HG03439 (cell line): ENCODE measurements at regions not wholly inside any gene's neighbourhood (a gene's known extent, or its start where the extent isn't known, plus 50 kb on each side); places are given as distances from the start of the nearest gene placed in this dataset.
A peak's percentile ranks its signal among the peaks of the same experiment; 100 is the strongest.
"Not testable (repeated sequence)": the region's sequence is repeated elsewhere in the genome, so short reads cannot be mapped to it uniquely, and the experiment has no call there.

Experiments used
- ATAC-seq: cut with Tn5 transposase; IDR thresholded peaks from one replicate; pipeline ENCODE4 v1.9.1; 2021; ENCODE audit warnings: mild to moderate bottlenecking, moderate library complexity; ENCODE audit not compliant: unreplicated experiment

DNA sequence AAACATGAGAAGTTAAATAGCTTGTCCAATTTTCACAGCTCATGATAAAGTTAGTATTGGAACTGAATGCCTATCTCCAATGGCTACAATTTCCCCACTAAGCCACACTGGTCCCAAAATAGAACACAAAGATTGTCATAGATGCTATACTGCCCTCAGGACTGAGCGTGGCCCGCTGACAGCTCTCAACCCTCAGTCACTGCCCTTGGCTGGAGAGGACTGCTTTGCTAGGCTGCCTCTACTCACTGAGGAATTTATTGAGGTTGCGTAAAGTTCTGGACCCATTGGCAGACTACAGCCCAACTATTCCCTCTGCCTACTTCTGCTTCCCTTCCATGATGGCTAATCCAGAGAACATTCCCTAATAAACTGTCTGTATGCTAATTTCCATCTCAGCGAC, 165.5 kb upstream of the BET1 start:
- no peak for ATAC-seq

- peak; percentile 78 for ATAC-seq
Observed at GRCh38 chr7:94170836-94171235, 166.7 kb upstream of the BET1 start.

DNA sequence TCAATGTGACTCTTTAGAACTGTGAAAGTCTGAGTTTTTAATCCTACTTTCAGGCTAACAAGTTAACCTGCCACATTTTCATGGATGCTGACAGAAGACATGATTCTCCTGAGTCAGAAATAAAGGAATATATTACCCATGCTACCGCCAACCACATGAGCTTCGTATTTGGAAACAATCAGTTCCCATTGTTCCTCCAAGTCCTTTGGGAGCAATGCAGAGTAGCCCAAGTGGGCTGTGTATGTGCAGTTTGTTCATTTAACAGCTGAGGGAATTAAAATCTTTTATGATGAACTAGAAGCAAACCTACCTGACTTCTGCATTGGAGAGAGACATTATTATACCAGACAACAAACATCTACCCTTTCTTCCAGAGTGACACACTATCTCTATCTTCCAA, 169.3 kb upstream of the BET1 start:
- no peak for ATAC-seq

GRCh38 chr7:94174375-94174774, 170.2 kb upstream of the BET1 start:
- no peak for ATAC-seq

DNA sequence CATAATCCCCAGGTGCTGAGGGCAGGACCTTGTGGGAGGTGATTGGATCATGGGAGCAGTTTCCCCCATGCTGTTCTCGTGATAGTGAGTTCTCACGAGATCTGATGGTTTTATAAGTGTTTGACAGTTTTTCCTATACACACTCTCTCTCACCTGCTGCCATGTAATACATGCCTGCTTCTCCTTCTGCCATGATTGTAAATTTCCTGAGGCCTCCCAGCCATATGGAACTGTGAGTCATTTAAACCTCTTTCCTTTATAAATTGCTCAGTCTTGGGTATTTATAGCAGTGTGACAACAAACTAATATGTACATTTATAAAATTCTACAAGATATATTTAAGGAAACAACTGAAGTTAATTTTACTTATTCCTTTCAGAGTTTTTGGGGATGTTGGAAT, 170.8 kb upstream of the BET1 start:
- no peak for ATAC-seq

- no peak for ATAC-seq
Observed at GRCh38 chr7:94176694-94177200, 172.6 kb upstream of the BET1 start.

DNA sequence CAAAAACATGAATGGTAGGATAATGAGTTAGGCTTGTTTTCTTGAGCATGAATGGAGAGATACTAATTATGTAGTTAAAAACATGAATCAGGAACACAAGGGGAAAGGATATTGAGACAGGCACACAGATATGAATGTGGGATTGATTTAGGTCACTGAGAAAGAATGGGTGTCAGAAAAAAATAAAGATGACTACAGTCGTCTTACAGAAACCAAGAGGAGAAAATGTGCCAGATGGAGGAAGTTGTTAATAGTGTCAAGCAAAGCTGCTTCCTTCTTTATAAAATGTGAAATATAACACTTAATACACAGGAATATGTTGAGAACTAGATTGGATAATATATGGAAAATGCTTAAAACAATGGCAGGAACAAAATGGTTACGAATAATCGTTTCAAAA, 173.3 kb upstream of the BET1 start:
- ATAC-seq, result no peak

- peak; percentile 91 for ATAC-seq
Observed at GRCh38 chr7:94178230-94178629, 174.1 kb upstream of the BET1 start.

DNA sequence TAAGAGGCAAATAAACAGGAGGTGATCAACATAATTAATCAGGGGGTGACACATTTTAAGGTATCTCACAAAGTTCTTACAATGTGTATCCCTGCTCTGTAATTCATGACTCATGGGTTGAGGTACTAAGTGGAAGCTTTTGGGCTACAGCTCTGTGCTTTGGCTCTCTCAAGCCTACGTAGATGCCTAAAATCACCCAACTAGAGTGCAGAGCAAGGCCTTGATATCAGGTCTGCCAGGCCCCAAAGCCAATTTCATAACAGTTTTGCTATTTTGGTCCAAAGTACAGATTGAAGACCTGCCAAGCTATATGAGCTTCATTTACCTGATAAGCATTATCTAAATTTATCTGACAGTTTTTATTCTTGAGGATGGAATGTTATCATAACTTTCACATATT, 175.3 kb upstream of the BET1 start:
- no peak for ATAC-seq

DNA sequence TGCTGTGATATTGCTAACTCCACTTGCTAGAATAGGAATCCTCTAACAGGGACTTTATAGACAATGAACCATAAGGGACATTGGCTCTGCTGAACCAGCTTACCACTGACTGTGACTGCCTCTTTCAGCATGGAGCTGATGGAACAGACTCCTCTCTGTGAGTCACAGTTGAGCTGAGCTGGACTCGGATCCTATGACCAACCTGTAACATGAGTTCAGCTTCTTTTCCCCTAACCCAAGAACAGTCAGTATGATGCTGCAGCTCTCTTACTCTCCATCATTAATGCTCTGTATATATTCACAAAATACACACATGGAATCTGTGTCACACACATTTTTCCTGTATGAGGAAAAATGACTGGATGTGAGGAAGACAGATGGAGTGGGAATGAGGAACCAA, 177.9 kb upstream of the BET1 start:
- no peak for ATAC-seq

DNA sequence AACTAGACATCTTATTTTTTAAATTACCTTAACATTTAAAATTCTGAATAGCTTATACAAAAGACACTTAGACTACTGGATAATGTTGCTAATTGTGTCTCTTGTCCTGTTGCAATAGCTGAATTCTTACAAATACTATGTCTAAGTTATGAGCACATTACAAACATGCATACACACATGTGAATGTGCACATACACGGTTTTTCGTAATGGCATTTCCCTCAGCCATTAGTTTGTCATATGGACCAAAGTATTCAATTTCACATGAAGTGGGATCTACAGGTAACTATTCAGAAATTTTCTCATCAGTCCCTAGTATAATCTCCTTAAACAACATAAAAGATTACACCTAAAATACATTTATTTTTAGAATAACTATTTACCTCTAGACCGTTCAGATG, 178.6 kb upstream of the BET1 start:
- ATAC-seq, result no peak

- ATAC-seq, result no peak
Observed at GRCh38 chr7:94183289-94183749, 179.2 kb upstream of the BET1 start.

GRCh38 chr7:94183891-94184290, 179.7 kb upstream of the BET1 start:
- no peak for ATAC-seq

GRCh38 chr7:94188350-94188749, 184.2 kb upstream of the BET1 start:
- no peak for ATAC-seq

DNA sequence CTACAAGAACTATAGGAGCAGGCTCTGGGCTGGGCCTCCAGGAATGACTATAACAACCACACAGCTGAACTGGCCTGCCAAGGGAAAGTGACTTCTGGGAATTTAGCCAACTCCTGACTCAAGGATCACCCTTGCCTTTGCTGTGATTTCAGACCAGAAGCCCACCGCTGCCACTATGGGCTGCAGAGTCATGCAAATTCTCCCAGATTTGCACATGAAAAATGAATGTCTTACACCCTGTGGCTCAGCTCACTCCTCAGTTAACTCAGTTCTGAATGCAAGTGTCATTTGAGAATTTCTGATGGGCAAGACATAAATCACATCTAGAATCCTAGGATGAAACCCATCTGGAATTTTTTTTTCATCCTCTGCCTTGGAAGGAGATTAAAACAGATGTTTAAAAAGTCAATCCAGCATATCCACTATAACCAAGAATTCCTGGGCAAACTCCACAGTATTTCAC, 186.5 kb upstream of the BET1 start:
- no peak for ATAC-seq

DNA sequence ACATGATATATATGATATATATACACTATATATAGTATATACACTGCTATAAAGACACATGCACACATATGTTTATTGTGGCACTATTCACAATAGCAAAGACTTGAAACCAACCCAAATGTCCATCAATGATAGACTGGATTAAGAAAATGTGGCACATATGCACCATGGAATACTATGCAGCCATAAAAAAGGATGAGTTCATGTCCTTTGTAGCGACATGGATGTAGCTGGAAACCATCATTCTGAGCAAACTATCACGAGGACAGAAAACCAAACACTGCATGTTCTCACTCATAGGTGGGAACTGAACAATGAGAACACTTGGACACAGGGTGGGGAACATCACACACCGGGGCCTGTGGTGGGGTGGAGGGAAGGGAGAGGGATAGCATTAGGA, 190.3 kb upstream of the BET1 start:
- ATAC-seq, result not testable (repeated sequence)

DNA sequence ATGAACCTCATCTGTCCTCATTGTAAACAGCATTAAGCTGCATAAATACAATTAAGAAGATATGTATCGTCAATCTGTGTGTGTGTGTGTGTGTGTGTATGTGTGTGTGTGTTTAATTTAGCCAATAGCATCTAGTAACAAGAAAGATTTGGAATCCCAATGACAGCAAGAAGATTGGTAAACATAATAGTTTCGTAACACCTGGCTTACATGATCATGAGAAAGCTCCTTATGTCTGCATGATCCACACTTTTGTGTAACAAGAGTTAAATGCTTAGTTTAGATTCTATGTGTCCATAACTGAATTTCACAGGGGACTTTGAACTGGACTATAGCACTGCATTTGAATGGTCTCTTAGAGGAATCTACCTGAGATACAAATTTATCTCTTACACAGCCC, 191.0 kb upstream of the BET1 start:
- no peak for ATAC-seq

GRCh38 chr7:94195813-94196212, 191.7 kb upstream of the BET1 start:
- no peak for ATAC-seq

- no peak for ATAC-seq
Observed at GRCh38 chr7:94205529-94205928, 189.2 kb upstream of the COL1A2 start.

DNA sequence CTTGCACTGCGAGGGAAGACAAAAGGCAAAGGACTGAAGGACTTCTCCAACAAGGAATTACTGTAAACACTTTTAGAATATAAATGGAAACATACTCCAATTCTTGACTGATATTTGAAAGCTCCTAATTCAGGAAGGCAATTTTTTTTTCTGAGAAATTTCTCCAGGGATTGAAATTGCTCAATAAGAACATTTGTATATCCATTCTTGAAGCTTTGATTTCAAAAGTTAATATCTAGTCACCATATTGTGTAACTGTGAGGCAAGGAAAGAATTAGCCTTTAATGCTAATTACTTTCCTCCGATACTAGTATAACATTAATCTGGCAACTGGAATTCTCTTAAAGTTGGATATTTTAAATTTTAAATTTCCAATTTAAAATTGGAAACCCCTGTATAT, 188.4 kb upstream of the COL1A2 start:
- ATAC-seq, result no peak

DNA sequence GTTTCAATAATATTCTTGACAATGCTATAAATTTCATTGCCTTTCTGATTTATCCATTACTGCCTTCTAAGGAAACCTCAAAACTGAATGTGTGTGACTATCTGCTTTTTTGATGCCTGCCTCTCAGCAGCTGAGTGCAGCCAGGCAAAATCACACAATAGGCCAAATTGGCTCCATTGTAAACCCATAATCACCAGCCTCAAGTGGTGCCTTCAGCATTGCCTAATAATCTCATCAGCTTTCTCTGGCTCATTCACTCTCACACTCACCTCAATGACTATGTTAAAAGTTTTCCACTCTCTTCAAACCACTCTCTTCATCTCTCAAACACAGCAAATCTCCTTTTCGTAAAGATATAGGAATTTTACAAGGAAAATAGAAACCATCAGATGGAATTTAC, 182.5 kb upstream of the COL1A2 start:
- no peak for ATAC-seq

DNA sequence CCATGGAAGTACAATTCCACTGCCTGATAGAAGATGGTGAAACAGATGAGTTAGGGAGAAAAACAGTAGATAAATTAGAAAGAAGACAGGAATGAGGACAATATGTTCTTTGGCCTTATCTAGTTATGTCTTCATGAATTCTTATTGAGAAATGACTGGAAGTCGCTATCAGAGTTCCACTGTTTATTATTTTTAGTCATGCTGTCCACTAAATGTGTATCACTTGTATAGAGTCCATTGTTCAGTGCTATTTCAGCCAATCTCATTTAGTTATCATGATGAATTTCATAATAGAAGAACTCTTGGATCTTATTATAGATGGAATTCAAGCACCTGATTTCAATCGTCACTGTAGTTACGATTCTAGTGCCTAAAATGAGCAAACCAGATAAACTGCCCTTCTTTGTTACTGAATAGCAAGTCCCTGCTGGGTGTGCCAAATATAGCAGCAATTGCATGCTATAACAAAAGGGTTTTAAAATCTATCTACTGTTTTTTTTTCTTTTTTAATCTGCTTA, 177.7 kb upstream of the COL1A2 start:
- no peak for ATAC-seq

GRCh38 chr7:94217766-94218165, 176.9 kb upstream of the COL1A2 start:
- no peak for ATAC-seq
